GM19452 (cell line): ENCODE measurements at regions not wholly inside any gene's neighbourhood (a gene's known extent, or its start where the extent isn't known, plus 50 kb on each side); places are given as distances from the start of the nearest gene placed in this dataset.

Experiments used
- ATAC-seq: cut with Tn5 transposase; IDR thresholded peaks from one replicate; pipeline ENCODE4 v1.9.1; 2021; ENCODE audit not compliant: unreplicated experiment

GRCh38 chr6:138577151-138577915, 78.0 kb upstream of the NHSL1 start:
- no peak for ATAC-seq

- ATAC-seq: no peak
These were observed 80.7 kb upstream of the NHSL1 start for GRCh38 chr6:138580040-138580439.

GRCh38 chr6:138580801-138581200, 81.5 kb upstream of the NHSL1 start:
- ATAC-seq: no peak

- no peak for ATAC-seq
These were observed 83.3 kb upstream of the NHSL1 start for GRCh38 chr6:138582573-138582972.

GRCh38 chr6:138586638-138587037, 87.3 kb upstream of the NHSL1 start:
- ATAC-seq: no peak

GRCh38 chr6:138588805-138589434, 89.6 kb upstream of the NHSL1 start:
- ATAC-seq: no peak

GRCh38 chr6:138590796-138591709, 91.8 kb upstream of the NHSL1 start:
- ATAC-seq: no peak

- ATAC-seq: peak; percentile 54
These were observed 93.4 kb upstream of the NHSL1 start for GRCh38 chr6:138592749-138593123.

- peak; percentile 81 for ATAC-seq
These were observed 94.0 kb upstream of the NHSL1 start for GRCh38 chr6:138593124-138593877.

GRCh38 chr6:138593909-138594757, 94.8 kb upstream of the NHSL1 start:
- ATAC-seq: no peak

- no peak for ATAC-seq
These were observed 95.5 kb upstream of the NHSL1 start for GRCh38 chr6:138594758-138595140.

GRCh38 chr6:138596126-138596525, 96.8 kb upstream of the NHSL1 start:
- ATAC-seq: no peak

- ATAC-seq: no peak
These were observed 97.3 kb upstream of the NHSL1 start for GRCh38 chr6:138596591-138596990.

GRCh38 chr6:138597336-138597735, 98.0 kb upstream of the NHSL1 start:
- no peak for ATAC-seq

GRCh38 chr6:138598562-138599173, 99.4 kb upstream of the NHSL1 start:
- no peak for ATAC-seq

- no peak for ATAC-seq
These were observed 101.0 kb upstream of the NHSL1 start for GRCh38 chr6:138600261-138600660.

- ATAC-seq: no peak
These were observed 101.4 kb upstream of the NHSL1 start for GRCh38 chr6:138600726-138601125.

GRCh38 chr6:138601128-138601527, 101.8 kb upstream of the NHSL1 start:
- ATAC-seq: no peak

GRCh38 chr6:138605958-138606357, 106.7 kb upstream of the NHSL1 start:
- no peak for ATAC-seq
